ENCODE measurements at regions not wholly inside any gene's neighbourhood (a gene's known extent, or its start where the extent isn't known, plus 50 kb on each side); places are given as distances from the start of the nearest gene placed in this dataset.

DNA sequence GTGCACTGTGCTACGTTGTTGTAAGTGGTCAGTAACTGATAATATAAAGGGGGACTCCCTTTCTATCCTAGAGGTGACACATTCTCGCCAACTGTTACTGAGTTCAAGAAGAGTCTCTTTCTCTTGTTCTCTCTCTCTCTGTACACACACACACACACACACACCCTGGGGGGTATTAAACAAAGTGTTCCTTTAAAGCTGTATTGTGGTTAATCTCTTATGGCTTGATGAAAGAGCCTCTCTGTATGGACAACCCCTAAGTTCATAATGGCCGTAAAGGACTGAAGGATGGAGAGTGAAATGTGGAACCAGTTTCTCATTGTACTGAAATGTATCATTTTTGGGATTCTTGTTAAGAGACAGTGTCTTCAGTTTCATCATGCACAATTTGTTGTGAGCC is 145.2 kb upstream of the BMPER start:
- DNase-seq: no peak

DNA sequence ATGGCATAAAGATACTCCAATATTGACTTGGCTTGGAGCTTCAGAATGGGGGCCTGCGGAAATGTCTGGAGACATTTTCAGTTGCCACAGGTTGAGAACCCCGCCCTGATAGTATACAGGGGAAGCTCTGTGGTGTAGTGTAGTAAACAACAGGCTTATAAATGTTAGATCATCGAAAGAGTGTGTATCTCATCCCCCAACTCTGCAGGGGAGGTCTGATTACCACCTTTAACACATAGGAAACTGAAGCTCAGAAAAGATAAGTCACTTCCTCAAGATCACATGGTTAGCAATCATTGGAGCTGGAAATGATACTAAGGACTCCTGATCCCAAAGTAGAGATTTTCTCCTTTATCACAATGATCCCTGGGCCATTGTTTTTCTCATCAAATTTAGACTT is 144.5 kb upstream of the BMPER start:
- no peak for DNase-seq

DNA sequence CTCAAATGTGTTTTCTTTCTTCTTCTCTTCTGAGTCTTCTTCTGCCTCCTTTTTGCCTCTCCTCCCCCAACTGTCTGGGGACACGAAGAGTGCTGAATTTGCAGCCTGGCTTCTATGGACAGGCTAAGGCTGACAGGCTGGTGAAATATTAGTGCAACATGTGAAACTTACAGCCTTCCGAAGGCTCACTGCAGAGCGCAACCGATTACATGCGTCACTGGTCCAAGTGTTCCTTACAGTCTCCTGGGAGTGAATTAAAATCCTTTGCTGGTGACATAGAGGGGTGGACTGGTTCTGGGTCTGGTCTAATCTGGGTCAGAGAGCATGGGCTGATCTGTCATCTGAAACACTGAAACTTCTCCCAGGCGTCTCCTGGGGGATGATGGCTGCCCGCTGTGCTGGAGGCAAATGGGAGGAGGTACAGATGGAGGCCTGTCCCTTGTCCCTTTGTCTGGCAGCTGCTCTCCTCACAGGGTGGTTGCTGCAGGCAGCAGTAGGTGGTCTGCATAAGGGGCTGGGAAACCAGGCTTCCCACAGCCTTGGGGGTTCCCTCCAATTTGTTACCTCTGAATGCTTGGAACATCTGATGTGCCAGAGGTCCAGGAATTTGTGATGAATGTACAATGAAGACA is 143.8 kb upstream of the BMPER start:
- DNase-seq: no peak

DNA sequence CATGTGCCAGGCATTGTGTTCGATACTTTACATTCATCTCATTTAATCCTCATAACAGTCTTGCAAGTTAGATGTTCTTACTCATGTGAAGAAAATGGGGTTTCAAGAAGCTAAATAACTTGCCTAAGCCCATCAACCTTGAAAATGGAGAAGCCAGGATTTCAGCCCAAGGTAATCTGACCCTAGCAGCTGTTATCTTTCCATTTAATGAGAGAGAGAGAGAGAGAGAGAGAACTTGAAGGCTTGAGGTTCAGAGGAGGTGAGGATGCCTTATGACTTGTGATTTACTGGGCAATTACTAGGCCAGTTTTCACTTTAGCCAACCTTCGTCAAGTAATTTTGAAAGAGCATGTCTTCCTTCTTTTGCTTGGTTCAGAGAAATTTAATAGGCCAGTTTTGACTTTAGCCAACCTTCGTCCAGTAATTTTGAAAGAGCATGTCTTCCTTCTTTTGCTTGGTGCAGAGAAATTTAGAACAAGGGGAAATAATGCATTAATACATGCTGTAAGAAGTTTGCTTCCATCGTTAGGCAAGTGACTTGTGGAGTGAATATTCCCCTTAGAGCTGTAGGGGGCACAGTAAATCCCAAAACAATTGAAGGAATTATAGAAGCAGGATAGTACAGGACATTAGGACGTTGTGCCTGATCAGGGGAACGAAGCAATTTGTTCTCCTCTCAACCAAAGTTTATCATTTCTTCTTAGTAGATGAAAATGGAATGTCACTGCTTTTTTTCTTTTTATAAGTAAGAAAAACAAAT is 143.0 kb upstream of the BMPER start:
- no peak for DNase-seq

DNA sequence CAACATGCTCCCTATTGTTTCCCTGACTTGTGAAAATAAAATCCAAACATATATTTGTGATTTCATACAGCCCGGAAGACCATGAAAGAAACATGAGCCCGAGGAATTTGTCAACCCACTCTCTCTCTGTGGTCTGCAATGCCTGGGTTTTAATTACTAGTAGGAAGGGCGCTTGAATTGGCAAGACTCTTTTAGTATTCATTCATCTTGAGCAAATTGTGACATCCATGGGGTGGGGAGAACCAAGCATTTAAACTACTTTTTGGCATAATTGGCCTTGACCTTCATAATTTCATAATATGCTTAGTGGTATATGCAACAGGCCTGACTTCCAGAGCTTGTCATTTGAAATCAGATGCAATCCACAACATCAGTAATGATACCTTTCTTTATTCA is 142.4 kb upstream of the BMPER start:
- DNase-seq: no peak

DNA sequence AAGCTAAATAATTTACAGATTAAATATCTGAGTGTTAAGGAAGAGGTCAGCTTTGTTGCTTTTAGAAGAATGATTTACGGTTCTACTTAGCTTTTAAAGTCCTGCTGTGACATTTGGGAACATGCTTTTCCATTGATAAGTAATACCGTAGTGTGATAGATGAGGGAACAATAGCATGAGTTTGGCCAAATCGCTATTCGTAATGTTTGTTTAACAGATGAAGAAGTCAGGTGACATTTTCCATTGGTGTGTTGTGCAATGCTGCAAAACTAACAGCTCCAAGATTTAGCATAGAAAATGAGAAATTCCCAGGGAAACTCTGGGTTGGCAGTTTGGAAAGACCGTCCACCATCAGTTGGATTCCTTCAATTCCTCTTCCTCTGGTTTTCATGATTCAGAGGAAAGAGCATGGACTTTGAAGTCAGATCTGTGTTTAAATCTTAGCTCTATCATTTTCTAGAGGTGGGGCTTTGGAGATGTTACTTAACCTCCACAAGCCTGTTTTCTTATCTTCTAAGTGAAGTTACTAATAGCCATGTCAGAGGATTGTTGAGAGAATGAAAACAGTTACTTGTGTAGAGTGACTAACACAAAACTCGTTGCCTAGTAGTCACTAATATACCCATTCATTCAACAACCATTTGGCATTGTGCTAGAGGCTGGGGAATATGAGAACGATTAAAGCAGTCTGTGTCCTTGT is 140.4 kb upstream of the BMPER start:
- no peak for DNase-seq

DNA sequence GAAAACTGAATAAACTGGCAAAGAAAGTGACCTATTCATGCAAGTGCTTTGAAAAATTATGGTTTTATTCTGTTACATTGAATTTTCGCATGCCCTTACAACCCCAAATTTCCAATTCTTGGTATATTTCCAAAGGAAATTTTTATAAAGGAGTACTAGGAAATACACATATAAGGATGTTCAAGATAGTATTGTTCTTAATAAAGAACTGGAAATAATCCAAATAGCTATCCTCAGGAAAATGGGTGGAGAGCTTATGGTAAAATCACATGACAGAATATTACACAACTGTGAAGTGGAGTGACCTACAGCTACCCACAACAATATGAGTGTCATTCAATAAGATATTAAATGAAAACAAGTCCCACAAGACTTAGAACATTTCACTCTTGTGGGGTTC is 138.9 kb upstream of the BMPER start:
- DNase-seq: no peak

DNA sequence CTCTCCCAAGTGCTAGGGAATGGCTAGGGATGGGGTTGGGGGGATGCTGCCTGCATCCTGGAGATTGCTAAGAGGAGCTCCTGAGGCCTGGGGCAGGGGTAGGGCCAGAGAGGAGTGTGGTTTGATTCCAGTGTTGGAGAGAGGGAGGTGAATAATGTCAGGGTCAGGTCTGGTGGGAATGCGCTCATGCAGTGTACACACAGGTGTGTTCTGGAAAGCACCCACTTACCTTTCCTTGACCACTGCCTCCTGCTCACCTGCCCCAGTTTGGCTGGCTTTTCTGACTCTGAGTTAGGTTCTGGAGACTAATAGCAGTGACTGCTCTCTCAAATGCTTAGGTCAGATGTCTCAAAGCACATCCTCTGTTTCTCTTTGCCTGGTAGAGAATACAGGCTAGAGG is 135.4 kb upstream of the BMPER start:
- DNase-seq: no peak

DNA sequence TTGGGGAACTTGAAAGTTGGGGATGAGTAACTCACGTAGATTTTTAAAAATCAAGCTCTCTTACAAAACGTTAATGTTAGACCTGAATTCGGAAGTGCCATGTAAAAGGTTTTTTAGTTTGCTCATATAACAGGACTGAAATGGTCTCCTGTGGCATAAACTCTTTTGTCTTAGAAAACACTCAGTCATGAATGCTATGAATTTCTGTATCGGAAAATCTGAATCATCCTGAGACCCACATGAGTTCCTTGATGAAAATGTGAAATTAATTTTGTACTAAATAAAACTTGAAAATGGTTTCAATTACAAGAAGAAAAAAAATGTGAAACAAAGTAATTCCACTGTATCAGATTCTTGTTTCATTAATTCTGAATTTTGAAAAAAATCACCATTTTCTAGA is 134.8 kb upstream of the BMPER start:
- DNase-seq: no peak

DNA sequence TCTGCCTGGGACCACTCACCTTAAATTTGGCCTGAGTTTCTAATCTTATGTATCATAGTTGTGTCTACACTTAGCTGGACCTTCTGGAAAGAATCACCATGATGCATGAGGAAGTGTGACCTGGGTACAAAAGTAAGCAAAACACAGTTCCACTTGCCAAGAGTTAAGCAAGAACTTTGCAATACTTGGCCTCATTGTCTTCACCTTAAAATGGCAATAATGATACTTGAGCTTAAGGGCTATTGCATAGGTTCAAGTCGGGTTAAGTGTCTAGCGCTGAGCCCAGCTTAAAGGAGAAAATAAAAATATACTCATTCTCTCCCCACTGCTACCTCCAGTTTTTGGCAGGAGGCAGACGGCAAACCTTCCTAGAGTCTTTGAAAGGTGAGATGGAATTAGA is 133.9 kb upstream of the BMPER start:
- DNase-seq: no peak

DNA sequence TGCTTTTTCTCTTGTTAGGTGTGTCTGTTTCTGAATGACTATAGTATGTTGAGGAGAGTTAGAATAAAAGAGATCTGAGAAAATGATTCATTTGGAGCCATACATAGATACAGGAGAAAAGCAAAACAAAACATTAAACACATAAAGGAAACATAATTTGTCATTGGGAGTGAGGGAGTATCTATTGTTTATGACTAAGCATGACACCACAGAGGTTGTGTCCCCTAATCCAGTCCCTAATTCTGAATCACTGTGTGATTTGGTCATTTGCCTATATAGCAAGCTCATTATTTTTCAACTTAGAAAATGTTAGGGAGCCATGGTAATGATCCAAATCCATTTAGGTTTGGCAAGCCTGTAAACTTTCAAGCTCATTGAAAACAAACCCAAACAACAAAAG is 132.3 kb upstream of the BMPER start:
- DNase-seq: no peak

DNA sequence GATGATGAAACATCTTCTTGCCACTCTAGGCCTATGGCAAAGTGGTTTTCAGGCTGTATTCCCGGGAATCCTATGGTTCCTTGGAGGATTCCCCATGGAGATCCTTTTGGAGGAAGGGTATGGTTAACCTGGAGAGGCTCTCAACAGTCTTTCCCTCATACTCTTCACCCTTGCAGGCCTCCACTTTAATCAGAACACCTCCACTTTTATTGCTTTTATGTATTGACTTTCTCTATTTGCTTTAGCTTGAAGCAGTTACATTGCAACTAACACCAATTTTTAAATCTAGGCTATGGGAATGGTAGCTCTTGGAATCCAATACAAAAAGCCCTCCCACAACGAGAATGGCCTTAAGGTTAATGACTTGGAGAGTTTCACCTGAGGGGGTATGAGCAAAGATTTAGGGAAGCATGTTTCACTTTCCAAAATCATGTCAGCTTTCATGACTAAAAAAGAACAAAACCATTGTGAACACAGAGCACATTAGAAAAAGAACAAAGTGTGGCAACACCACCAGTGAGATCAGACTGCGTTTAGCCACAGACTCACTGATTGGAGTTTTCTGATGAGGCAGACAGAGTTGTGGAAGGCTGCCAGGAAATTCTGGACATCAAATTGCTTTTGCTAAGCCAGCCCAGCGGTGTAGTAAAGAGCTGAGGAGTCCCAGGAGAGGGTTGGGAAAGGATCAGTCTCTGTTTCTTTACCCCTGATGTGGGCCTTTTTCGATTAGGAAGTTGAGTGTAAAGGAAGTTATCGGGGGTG is 130.4 kb upstream of the BMPER start:
- no peak for DNase-seq

DNA sequence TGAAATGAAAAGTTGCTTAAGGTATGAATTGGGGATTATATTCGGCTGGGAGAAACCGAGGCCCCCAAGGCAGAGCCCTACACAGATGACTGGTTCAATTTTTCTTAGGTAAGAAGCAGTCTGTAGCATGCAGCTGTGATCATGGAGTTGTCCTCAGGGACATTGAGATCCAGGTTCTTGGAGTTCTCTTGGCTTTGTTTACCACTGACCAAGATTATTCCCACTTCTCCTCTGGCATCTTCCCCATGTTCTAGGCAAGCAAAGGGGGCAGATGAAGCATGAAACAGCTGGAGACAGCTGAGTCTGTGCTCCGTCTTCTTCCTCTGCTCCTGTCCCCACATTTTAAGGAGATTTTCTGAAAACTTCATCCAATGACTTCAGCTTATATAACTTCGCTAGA is 129.5 kb upstream of the BMPER start:
- DNase-seq: no peak

DNA sequence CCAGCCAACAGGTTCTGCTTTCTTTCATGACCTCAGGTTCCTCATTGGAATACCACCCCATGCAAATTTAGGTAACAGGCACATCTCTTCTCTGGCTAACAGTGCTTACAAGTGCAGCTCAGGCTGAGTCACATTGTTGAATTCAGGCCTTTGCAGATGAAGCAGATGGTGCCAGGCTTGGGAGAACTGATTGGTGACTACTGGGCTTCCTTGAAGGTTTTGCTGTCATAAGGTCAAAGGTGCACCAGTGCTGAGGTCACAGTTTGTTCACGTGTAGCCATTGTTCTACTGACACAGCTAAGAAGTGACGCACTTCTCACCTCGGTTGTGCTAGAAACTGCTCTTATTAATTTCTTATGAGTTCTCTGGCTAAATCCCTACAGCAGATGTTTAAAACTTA is 128.6 kb upstream of the BMPER start:
- no peak for DNase-seq

DNA sequence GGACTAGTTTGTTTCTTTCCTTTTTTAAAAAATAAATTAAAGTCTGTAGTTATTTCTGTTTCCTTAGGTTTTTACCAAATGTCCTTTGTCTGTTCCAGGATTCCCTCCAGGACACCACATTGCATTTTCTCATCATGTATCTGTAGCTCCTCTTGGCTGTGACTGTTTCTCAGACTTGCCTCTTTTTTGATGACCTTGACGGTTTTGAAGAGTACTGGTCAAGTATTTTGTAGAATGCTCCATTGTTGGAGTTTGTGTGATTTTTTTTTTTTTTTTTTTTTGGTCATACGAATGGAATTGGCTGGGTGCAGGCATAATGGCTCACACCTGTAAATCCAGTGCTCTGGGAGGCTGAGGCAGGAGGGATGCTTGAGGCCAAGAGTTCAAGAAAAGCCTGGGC is 127.1 kb upstream of the BMPER start:
- no peak for DNase-seq

DNA sequence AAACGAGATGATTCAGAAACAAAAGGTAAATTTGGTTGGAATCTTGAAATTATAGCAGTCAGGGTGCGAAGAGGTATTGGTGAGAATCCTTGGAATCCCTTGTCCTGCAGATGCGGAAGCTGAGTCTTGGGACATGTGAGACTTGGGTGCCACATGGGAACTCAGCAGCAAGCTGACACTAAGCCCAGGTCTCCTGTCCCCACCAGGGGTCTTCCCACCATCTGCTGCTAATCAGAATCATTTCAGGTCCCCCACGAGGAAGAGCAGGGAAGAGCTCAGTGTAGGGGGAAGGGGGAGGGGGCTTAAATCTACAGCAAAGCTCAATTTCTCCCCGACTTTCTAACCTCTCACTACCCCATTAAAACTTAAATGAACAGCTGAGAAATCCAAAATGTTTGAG is 126.1 kb upstream of the BMPER start:
- DNase-seq: no peak

DNA sequence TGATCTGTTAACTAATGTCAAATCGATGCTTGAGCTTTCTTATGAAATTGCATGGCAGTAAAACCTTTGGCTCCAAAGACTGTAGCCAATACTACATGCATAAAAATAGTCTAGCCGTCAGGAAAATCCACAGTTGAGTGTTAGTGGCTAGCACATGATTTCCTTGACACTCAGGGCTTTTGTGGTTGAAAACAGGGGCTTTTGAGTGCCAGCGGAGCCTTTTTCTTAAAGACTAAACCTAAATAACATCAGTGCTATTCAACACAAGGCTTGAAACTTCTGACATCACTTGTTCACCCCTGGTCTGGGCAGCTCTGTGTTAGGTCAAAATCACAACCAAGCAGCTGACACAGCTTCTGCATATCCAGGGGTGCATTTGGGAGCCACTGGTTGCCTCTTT is 124.2 kb upstream of the BMPER start:
- no peak for DNase-seq

DNA sequence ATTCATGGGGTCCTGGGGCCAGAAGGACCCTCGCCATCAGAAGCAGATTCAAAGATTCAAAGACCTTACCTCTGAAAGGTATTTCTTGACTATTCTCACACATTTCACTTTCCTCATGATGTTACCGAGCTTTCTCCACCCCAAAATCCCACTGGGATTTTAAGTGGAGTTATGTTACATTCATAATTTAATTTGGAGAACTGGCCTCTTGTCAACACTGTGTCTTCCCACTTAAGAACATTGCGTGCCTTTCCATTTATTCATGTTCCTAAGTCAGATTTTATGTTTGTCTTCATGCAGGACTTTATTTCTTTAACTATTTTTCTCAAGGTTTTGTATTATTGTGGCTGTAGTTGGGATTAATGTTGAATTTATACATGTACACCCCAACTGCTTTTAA is 123.5 kb upstream of the BMPER start:
- DNase-seq: no peak

DNA sequence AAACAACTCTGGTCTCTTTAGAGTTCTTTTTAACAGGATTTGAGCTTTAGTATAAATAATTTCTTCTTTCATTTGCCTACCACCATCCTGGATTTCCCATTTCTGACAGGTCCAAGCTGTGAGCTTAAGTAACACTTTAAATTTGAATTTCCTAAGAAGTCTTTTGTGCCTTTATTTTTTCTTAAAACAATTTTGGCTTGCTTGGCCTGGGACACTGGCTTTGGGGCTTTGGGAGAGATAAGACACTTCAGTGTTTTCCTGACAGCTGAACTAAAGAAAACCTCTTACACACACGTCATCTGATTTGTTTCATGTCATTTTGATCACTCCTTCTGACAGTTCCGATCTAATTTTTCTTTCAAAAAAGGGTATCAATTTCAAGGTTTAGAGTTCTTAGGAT is 121.3 kb upstream of the BMPER start:
- DNase-seq: no peak

DNA sequence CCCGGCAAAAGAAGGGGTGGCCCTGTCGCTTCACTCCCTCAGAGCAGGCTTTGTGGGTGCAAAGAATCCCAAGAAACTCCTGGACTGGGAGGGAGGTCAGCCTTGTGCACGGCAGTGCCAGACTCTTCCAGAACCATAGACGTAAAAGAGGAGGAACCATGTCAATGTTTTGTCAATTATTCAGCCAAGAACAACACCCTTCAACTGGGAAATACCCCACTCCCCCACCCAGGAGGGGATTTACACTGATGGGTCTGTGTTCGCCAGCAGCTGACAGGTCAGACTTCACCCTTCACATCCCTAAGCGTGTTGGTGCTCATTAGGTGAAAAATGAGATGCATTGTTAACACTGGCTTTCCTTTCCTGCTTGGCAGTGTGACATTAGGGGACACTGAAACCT is 116.8 kb upstream of the BMPER start:
- no peak for DNase-seq

DNA sequence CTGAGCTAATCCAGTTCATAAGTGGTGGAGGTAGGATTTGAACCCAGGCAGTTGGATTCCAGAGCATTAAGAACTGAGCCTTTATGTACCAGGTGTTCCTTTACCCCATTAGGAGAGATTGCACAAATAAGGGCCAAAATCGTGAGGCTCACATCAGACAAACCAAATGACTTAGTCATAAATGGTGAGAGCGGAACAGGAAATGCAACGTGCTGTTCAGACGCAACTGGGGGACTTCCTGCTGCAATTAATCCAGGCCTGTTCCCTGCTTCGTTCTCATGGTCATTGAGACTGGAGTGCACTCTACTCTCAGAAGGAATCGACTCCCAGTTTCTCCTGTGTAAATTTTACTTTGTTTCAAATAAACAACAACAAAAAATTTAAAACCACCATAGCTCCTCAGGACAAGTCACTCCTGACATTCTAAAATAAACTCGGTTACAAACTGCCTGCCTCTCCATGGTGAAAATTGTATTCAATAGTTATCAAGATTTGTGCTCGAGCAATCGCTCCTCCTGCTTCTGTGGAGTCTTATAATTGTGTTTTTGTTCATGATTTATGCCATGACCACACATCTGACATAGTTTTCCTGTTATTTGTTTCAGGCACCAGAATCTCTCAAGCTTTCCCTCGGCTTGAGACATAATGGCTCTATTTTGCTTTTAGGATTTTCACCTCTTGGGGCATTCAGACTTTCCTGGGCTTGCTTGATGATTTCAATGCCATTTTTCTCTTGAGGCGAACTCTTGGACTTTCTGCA is 115.3 kb upstream of the BMPER start:
- DNase-seq: no peak

DNA sequence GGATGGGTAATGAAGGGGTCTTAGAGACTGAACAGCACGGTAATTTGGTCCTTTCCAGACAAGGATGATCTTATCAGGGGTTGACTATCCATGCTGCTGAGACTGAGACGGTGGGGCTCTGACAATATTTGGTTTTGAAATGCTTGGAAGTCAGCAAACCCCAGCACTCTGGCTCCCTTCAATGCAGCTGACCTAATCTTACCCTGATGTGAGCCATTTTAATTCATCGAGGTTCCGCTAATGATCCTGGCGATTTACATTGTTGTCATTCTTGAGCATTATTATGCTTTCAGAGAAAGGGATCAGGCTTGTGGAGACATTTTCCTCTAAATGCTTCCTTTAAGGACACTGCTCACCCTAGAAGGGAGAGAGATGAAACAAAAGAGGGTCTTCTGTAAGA is 114.6 kb upstream of the BMPER start:
- no peak for DNase-seq

DNA sequence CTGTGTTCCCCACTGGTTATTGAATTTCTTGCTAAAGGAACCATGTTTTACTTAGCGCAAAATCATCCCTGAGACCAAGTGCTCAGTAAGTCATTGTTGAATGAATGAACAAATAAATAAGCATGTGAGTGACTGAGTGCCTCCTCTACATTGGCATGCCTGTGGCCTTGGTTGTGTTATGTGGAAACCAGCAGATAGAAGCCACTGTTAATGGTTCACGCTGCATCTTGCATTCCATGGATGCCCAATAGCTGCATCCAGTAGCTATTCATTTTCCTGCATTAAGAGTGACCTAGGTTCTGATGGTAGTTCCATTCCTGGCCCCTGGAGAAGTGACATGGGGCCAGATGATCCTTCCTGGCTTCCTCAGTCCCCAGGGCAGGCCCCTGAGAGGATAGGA is 113.3 kb upstream of the BMPER start:
- no peak for DNase-seq
